Mesothelial cell of epicardium (in vitro differentiated cells): ENCODE measurements at regions not wholly inside any gene's neighbourhood (a gene's known extent, or its start where the extent isn't known, plus 50 kb on each side); places are given as distances from the start of the nearest gene placed in this dataset.

Experiments
- DNase-seq, 2 experiments: peaks; one replicate each; pipeline ENCODE4 v3.0.0; 2021; ENCODE audit warnings: low spot score in 2 of 2; ENCODE audit not compliant: unreplicated experiment in 2 of 2
- H3K27ac Mint-ChIP-seq: 2 replicates; pipeline ENCODE4 v1.8.0; 2021; ENCODE audit warnings: mixed read lengths
- H3K27me3 Mint-ChIP-seq: 2 replicates; pipeline ENCODE4 v1.8.0; 2021; ENCODE audit warnings: low read depth, mixed read lengths
- H3K36me3 Mint-ChIP-seq: 2 replicates; pipeline ENCODE4 v1.8.0; 2021; ENCODE audit warnings: mixed read lengths
- H3K4me1 Mint-ChIP-seq: 2 replicates; pipeline ENCODE4 v1.8.0; 2021; ENCODE audit warnings: mixed read lengths
- H3K4me3 Mint-ChIP-seq: 2 replicates; pipeline ENCODE4 v1.8.0; 2021; ENCODE audit warnings: mild to moderate bottlenecking, moderate library complexity, mixed read lengths
- H3K9me3 Mint-ChIP-seq: 2 replicates; pipeline ENCODE4 v1.8.0; 2021; ENCODE audit warnings: mixed read lengths
- TF ChIP-seq, protein P1 (sequence below): fragments of 200-600 bp; sonication (generic); IDR thresholded peaks from one replicate; pipeline ENCODE4 v1.5.0; 2021; ENCODE audit warnings: antibody characterized with exemption; ENCODE audit not compliant: unreplicated experiment

DNA sequence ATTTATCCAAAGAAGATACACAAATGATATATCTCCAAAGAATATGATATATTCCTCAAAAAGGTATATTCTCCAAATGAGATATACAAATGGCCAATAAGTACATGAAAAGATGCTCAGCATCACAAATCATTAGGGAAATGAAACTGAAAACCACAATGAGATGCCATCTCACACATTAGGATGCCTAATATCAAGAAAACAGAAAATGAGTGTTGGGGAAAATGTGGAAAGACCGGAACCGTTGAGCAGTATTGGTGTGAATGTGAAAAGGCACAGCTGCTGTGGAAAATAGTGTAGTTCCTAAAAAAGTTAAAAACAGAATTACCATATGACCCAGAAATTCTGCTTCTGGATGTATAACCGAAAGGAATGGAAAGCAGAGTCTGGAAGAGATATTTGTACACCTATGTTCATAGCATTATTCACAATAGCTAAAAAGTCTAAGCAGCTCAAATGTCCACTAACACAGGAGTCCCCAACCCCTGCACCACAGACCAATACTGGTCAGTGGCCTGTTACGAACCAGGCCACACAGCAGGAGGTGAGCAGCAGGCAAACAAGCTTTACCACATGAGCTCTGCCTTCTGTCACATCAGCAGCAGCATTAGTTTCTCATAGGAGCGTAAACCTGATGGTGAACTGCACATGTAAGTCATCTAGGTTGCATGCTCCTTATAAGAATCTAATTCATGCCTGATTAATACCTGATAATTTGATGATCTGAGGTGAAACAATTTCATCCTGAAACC is 291.9 kb downstream of the PCDH20 start:
- H3K4me1 Mint-ChIP-seq = no peaks in the 10 kb centered on the region
- H3K27me3 Mint-ChIP-seq = no peaks in the 10 kb centered on the region
- H3K4me3 Mint-ChIP-seq = no peak overlapping the region
- H3K36me3 Mint-ChIP-seq = no peaks in the 10 kb centered on the region
- H3K9me3 Mint-ChIP-seq = peaks cover 6% of the 10 kb centered on the region
- no peak overlapping the region for H3K27ac Mint-ChIP-seq
- TF ChIP-seq, protein P1, sequence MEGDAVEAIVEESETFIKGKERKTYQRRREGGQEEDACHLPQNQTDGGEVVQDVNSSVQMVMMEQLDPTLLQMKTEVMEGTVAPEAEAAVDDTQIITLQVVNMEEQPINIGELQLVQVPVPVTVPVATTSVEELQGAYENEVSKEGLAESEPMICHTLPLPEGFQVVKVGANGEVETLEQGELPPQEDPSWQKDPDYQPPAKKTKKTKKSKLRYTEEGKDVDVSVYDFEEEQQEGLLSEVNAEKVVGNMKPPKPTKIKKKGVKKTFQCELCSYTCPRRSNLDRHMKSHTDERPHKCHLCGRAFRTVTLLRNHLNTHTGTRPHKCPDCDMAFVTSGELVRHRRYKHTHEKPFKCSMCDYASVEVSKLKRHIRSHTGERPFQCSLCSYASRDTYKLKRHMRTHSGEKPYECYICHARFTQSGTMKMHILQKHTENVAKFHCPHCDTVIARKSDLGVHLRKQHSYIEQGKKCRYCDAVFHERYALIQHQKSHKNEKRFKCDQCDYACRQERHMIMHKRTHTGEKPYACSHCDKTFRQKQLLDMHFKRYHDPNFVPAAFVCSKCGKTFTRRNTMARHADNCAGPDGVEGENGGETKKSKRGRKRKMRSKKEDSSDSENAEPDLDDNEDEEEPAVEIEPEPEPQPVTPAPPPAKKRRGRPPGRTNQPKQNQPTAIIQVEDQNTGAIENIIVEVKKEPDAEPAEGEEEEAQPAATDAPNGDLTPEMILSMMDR = no peak
- DNase-seq = no peak

DNA sequence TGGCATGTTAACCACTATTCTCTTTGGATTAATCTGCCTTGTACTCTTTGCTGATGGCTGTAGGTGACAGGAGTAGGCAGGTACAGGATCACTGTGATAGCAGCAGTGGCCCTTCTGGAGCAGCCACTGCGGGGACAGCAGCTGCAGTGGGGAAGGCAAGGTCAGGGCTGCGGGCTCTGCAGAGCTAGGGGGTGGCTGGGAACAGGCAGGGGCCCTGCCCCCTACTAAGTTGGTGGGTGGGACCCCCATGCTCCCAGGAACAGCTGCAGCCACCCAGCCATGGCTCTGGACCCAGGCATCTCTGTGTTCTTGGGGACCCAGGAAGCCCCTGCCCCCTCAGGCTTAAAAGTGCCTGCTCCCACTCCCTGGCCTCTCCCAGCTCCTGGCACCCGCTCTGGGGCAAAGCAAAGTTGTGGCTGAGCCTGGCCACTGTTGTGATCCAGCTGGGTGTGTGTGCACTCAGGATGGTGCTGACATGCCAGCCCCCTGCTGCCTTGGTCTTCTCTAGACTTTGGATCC is 302.4 kb downstream of the PCDH20 start:
- Mint-ChIP-seq H3K4me1 (no peaks in the 10 kb centered on the region), H3K4me3 (no peak overlapping the region), H3K27ac (no peak overlapping the region), H3K27me3 (peaks cover 7% of the 10 kb centered on the region), H3K36me3 (peaks cover 2% of the 10 kb centered on the region), H3K9me3 (peaks cover 11% of the 10 kb centered on the region)
- DNase-seq = no peak
- TF ChIP-seq, protein P1 = no peak

- Mint-ChIP-seq H3K27ac (no peak overlapping the region), H3K4me1 (no peaks in the 10 kb centered on the region), H3K27me3 (peaks cover 7% of the 10 kb centered on the region), H3K9me3 (peaks cover 8% of the 10 kb centered on the region), H3K4me3 (no peak overlapping the region), H3K36me3 (peaks cover under 1% of the 10 kb centered on the region)
- no peak for DNase-seq
- TF ChIP-seq, protein P1 = no peak
These were observed 304.1 kb downstream of the PCDH20 start for GRCh38 chr13:61111529-61111928.

DNA sequence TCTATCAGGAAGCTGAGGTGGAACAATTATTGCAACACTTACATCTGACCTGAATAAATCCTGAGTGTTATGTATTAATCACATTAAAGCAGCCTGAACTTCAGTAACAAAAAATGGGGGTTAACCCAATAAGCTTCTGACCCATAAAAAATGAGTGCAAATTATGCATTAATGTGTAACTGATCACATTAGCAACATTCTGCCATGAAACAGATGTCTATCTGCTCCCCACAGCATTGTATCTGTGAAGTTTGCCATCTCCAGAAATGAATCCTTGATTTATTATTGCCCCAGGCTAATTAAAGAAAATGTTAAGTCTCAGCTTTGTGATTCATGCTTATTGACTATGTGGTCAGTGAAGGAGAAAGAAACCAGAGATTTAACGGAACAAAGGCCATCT is 304.9 kb downstream of the PCDH20 start:
- no peaks in the 10 kb centered on the region for H3K4me1 Mint-ChIP-seq
- no peaks in the 10 kb centered on the region for H3K36me3 Mint-ChIP-seq
- DNase-seq = no peak
- H3K27ac Mint-ChIP-seq = no peak overlapping the region
- H3K9me3 Mint-ChIP-seq = peaks cover 2% of the 10 kb centered on the region
- H3K4me3 Mint-ChIP-seq = no peak overlapping the region
- peaks cover 7% of the 10 kb centered on the region for H3K27me3 Mint-ChIP-seq
- TF ChIP-seq, protein P1 = no peak

DNA sequence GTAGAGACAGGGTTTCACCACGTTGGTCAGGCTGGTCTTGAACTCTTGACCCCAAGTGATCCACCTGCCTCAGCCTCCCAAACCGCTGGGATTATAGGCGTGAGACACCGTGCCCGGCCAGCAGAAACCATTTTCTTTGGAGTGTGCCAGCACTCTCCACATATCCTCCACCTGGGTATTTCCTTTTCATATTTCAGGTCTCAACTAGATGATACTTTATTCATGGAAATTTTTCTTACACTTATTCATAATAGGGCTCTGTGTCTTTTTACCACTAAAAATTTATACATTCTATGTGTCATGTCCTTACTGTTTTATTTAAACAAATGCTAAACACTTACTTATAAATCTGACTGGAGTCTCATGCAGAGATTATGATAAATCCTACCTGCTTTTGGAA is 305.9 kb downstream of the PCDH20 start:
- TF ChIP-seq, protein P1 = no peak
- Mint-ChIP-seq H3K9me3 (no peaks in the 10 kb centered on the region), H3K4me1 (no peaks in the 10 kb centered on the region), H3K36me3 (no peaks in the 10 kb centered on the region), H3K4me3 (no peak overlapping the region), H3K27me3 (peaks cover 7% of the 10 kb centered on the region), H3K27ac (no peak overlapping the region)
- DNase-seq = no peak
